Activated naive CD8-positive, alpha-beta T cell treated with anti-CD3 and anti-CD28 coated beads, Interleukin-2, amount 10 ng/mL, durations not matched to agents 7 days and 5 days (primary cell): ENCODE measurements at regions not wholly inside any gene's neighbourhood (a gene's known extent, or its start where the extent isn't known, plus 50 kb on each side); places are given as distances from the start of the nearest gene placed in this dataset.
"Not testable (repeated sequence)": the region's sequence is repeated elsewhere in the genome, so short reads cannot be mapped to it uniquely, and the experiment has no call there.

Source experiments
- ATAC-seq: fragments of 150-1000 bp; cut with Tn5 transposase; one replicate; pipeline ENCODE4 v1.10.0; 2021; ENCODE audit warnings: low read depth, moderate library complexity
- POLR2A ChIA-PET: fragments of 350-600 bp; sonication (Branson Sonifier 250); formaldehyde crosslinking; loops from one replicate; lab custom pipeline; 2021; ENCODE audit warnings: antibody characterized with exemption; lab: Charles Lee
- DNase-seq: peaks from one replicate; pipeline ENCODE4 v3.0.0; 2021
- H3K27ac Mint-ChIP-seq: one replicate; pipeline ENCODE4 v1.8.0; 2022; ENCODE audit warnings: mild to moderate bottlenecking, mixed read lengths
- H3K27me3 Mint-ChIP-seq: one replicate; pipeline ENCODE4 v1.8.0; 2022; ENCODE audit warnings: mild to moderate bottlenecking, moderate library complexity, mixed read lengths
- H3K36me3 Mint-ChIP-seq: one replicate; pipeline ENCODE4 v1.8.0; 2021; ENCODE audit warnings: mild to moderate bottlenecking, mixed read lengths
- H3K4me1 Mint-ChIP-seq: one replicate; pipeline ENCODE4 v1.8.0; 2021; ENCODE audit warnings: mixed read lengths
- H3K4me3 Mint-ChIP-seq: one replicate; pipeline ENCODE4 v1.8.0; 2022; ENCODE audit warnings: mild to moderate bottlenecking, moderate library complexity, mixed read lengths
- H3K9me3 Mint-ChIP-seq: one replicate; pipeline ENCODE4 v1.8.0; 2021; ENCODE audit warnings: mixed read lengths

DNA sequence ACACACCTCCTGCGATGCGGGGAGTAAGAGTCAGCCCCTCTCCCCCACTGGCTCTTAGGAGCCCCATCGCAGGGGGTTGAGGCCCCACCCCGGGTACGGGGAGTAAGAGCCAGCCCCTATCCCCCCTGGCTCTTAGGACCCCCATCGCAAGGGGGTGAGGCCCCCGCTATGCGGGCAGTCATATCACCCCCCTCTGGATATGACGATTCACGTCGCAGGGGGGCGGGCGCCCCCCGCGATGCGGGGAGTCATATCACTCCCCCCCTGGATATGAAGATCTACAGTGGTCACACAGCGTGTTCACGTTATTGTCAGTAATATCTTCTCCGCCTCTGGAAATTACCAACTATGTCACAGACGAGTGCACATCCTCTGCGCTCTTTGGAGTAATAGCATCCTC lies 61.1 kb downstream of the DEFB131A start:
- H3K36me3 Mint-ChIP-seq, DNase-seq, H3K4me1 Mint-ChIP-seq, H3K27ac Mint-ChIP-seq, POLR2A ChIA-PET, H3K27me3 Mint-ChIP-seq, H3K4me3 Mint-ChIP-seq, ATAC-seq, H3K9me3 Mint-ChIP-seq: not testable (repeated sequence)

DNA sequence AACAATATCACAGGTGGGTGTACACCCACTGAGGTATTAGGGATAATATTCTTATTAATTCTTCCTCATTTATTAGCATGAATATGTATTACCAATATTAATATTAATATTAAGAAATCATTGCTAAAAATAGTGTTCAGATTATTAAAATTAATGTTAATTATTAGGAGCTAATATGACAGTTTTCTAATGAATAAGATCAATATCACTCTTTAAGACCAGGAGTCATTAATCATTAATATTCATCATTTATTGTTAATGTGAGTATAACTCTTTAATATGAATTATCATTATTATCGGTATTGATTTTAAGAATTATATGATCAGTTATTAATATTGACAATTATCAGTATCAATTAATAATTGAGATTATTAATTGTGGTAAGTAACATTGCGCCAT lies 62.5 kb downstream of the DEFB131A start:
- ATAC-seq, H3K36me3 Mint-ChIP-seq, H3K27ac Mint-ChIP-seq, H3K27me3 Mint-ChIP-seq, POLR2A ChIA-PET, DNase-seq, H3K9me3 Mint-ChIP-seq, H3K4me1 Mint-ChIP-seq, H3K4me3 Mint-ChIP-seq: not testable (repeated sequence)

DNA sequence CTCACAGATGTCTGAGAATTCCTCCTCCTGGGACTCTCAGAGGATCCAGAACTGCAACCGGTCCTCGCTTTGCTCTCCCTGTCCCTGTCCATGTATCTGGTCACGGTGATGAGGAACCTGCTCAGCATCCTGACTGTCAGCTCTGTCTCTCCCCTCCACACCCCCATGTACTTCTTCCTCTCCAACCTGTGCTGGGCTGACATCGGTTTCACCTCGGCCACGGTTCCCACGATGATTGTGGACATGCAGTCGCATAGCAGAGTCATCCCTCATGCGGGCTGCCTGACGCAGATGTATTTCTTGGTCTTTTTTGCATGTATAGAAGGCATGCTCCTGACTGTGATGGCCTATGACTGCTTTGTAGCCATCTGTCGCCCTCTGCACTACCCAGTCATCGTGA lies 68.7 kb downstream of the DEFB131A start:
- DNase-seq, H3K4me1 Mint-ChIP-seq, H3K27me3 Mint-ChIP-seq, H3K27ac Mint-ChIP-seq, POLR2A ChIA-PET, H3K36me3 Mint-ChIP-seq, H3K9me3 Mint-ChIP-seq, ATAC-seq, H3K4me3 Mint-ChIP-seq: not testable (repeated sequence)

DNA sequence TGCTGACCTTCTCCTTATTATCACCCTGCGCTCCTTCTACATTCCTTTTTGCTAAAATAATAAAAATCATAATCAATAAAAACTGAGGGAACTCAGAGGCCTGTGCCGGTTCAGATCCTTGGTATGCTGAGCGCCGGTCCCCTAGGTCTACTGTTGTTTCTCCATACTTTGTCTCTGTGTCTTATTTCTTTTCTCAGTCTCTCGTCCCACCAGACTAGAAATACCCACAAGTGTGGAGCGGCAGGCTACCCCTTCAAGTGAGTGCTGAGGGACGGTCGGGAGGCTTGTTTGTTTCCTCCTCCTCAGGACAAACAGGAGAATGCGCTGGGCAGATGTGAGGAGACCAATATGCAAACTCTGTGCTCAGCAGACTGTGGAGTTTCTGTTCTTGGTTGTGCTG lies 75.4 kb downstream of the DEFB131A start:
- H3K4me1 Mint-ChIP-seq, H3K27ac Mint-ChIP-seq, DNase-seq, POLR2A ChIA-PET, H3K4me3 Mint-ChIP-seq, H3K27me3 Mint-ChIP-seq, ATAC-seq, H3K9me3 Mint-ChIP-seq, H3K36me3 Mint-ChIP-seq: not testable (repeated sequence)

DNA sequence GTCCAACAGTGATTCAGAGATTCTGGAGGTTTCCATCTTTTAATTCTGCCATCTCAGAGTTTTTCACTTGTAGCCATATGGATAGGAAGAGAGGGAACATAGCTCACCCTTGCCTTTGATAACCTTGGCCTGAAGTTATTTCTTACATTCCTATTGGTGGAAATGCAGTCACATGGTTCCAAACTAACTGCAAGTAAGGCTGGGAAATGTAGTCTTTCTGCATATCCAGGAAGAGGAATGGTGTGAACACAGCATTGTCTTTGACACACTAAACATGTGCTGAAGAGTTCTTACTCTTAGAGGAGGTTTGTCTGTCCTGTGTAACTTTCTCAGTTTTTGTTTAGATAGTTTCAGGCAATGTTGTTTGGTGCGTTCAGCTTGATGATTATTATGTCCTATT lies 78.7 kb downstream of the DEFB131A start:
- H3K27ac Mint-ChIP-seq, H3K36me3 Mint-ChIP-seq, H3K4me1 Mint-ChIP-seq, H3K9me3 Mint-ChIP-seq, H3K27me3 Mint-ChIP-seq, ATAC-seq, H3K4me3 Mint-ChIP-seq, DNase-seq, POLR2A ChIA-PET: not testable (repeated sequence)

DNA sequence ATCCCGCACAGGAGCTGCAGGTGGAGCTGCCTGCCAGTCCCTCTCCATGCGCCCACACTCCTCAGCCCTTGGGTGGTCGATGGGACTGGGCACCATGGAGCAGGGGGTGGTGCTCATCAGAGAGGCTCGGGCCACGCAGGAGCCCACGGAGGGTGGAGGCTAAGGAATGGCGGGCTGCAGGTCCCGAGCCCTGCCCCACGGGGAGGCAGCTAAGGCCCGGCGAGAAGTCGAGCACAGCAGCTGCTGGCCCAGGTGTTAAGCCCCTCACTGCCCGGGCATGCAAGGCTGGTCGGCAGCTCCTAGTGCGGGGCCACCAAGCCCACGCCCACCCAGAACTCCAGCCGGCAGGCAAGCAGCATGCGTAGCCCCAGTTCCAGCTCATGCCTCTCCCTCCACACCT lies 80.2 kb downstream of the DEFB131A start:
- POLR2A ChIA-PET, H3K9me3 Mint-ChIP-seq, H3K4me1 Mint-ChIP-seq, H3K4me3 Mint-ChIP-seq, H3K27me3 Mint-ChIP-seq, ATAC-seq, H3K27ac Mint-ChIP-seq, H3K36me3 Mint-ChIP-seq, DNase-seq: not testable (repeated sequence)

DNA sequence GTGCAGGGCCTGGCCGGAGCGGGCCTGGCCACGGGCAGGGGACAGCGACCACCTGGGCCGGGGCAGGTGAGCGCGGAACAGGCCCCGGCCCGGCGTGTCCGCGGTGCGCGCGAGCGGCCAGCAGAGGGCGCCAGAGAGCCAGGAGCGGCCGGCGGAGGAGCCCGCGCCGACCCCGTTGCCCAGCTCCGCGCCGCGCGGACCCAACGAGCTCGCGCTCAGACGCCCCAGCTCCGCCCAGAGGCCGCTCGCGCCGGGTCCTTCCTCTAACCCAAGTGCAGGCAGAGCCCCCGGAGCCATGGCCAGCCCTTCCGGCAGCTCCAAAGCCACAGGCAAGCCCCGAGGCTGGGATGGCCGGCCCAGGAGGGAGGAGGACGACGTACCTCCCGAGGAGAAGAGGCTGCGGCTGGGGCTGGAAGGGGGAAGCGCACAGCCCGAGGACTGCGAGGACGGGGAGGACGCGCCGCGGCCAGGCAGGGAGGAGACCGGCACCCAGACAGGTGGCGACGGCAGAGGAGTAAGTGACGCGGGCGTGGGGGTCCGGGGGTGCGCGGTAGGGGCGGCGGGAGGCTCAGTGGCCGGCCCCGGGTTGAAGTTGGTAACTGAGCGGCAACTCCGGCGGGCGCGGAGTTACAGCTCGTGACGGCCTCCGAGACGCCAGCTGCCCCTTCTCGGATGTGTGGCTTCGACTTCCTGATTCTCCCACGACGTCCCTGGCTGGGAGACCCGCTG lies 88.1 kb downstream of the DEFB131A start:
- H3K9me3 Mint-ChIP-seq, POLR2A ChIA-PET, H3K27ac Mint-ChIP-seq, H3K4me1 Mint-ChIP-seq, H3K36me3 Mint-ChIP-seq: not testable (repeated sequence)
- Mint-ChIP-seq H3K4me3 (peak overlapping the region; percentile 69), H3K27me3 (peaks cover 23% of the 10 kb centered on the region)
- peak; percentile 84 for DNase-seq
- peak; percentile 67 for ATAC-seq

DNA sequence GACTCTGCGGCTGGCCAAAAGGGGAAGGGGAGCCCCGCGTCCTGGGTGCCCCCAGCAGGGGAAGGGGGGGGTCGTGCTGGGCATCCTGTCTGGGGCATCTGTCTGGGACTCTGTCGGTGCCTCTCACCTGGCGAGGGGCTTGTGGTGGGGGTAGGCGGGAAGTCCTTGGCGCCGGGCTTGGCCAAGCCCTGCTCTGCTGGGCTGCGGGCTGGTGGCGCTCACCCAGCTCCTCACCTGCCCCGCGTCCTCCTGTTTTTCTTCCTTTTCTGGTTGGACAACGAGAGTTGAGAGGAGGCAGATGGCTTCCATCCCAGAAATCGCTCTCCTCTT lies 88.6 kb downstream of the DEFB131A start:
- H3K27ac Mint-ChIP-seq, DNase-seq, H3K36me3 Mint-ChIP-seq, H3K9me3 Mint-ChIP-seq, H3K4me1 Mint-ChIP-seq, ATAC-seq, POLR2A ChIA-PET: not testable (repeated sequence)
- Mint-ChIP-seq H3K27me3 (peaks cover 23% of the 10 kb centered on the region), H3K4me3 (peak overlapping the region; percentile 65)

DNA sequence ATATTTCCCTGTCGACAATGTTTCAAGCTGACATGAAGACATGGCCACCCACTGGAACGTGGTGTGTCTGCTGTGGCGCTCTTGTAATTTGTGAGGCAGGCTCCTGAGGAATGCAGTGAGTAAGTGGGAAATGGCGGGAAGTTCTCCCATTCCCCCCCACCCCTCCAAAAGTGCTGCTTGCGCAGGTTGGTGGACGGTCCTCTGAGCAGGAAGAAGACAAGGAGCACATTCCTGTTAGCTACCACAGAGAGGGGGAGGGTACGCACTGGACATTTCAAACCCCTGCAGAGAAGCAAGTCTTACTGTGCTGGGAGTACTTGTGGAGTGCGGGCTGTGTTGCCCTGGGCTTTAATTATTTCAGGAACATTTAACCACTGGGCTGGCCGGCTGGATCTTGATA lies 92.9 kb downstream of the DEFB131A start:
- DNase-seq, H3K27ac Mint-ChIP-seq, H3K4me1 Mint-ChIP-seq, POLR2A ChIA-PET, H3K4me3 Mint-ChIP-seq, ATAC-seq, H3K9me3 Mint-ChIP-seq, H3K36me3 Mint-ChIP-seq: not testable (repeated sequence)
- H3K27me3 Mint-ChIP-seq = peaks cover 13% of the 10 kb centered on the region

DNA sequence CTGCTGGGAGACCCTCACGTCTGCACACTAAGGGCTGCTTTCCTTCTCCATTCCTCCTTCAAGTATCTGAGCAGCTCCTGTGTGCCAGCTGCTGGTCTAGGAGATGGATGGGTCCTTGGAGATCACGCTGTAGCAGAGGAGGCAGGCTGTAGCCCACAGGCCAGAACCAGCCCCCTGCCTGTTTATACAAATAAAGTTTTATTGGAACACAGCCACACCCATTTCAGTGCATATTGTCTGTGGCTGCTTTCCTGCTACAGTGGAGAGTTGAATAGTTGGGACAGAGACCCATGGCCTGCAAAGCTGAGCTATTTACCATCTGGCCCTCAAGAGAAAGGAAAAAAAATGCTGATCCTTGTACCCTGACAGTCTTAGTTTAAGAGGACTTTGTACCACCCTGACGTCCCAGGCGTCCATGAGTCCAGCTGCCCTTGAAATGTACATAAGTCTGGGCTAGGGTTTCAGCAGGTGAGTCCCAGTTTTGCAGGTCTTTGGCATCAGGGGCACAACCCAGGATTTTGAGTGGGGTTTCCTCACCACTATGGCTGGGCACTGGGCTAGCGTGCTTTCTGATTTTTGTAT lies 95.8 kb downstream of the DEFB131A start:
- H3K27ac Mint-ChIP-seq, H3K36me3 Mint-ChIP-seq, DNase-seq, ATAC-seq, H3K4me1 Mint-ChIP-seq, H3K27me3 Mint-ChIP-seq, H3K9me3 Mint-ChIP-seq, POLR2A ChIA-PET, H3K4me3 Mint-ChIP-seq: not testable (repeated sequence)

DNA sequence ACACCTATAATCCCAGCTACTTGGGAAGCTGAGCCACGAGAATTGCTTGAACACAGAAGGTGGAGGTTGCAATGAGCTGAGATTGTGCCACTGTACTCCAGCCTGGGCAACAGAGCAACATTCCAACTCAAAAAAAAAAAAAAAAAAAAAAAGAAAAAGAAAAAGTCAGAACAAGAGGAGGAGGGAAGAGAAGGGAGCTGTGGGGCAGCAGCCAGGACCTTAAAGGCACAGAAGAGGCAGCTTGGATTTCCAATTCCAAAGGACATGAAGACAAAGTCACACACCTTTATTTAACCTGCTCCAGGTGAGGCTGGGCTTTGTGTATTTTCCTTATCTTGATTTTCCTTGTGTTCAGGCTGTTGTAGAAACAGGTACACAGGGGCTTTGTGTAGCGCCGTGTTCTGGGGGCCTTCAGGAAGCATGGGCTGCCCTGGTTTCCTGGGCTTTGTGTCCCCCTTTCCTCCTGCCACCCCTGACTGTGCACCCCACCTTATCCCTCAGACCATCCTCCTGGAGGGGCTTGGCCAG lies 97.2 kb downstream of the DEFB131A start:
- H3K27me3 Mint-ChIP-seq, DNase-seq, H3K4me3 Mint-ChIP-seq, POLR2A ChIA-PET, ATAC-seq, H3K9me3 Mint-ChIP-seq, H3K36me3 Mint-ChIP-seq, H3K4me1 Mint-ChIP-seq, H3K27ac Mint-ChIP-seq: not testable (repeated sequence)

DNA sequence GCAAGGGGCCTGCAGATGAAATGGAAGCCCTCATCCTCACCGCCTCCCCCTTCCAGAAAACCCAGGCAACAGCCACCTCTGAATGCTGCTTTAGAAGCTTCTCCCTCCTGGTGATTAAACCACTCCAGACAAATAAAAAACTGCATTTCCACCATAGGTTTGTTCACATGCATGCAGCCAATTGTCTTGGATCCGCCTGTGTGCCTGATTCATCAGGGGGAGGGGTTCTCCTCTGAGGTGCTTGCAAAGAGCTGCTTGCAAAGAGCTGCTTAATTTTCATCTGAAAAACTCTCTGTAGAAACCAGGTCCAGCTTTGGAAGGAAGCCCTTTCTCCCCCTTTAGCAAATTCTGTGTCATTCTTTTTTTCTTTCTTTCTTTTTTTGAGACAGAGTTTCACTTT lies 100.6 kb downstream of the DEFB131A start:
- H3K27me3 Mint-ChIP-seq, POLR2A ChIA-PET, DNase-seq, ATAC-seq, H3K36me3 Mint-ChIP-seq, H3K9me3 Mint-ChIP-seq, H3K27ac Mint-ChIP-seq, H3K4me1 Mint-ChIP-seq, H3K4me3 Mint-ChIP-seq: not testable (repeated sequence)

DNA sequence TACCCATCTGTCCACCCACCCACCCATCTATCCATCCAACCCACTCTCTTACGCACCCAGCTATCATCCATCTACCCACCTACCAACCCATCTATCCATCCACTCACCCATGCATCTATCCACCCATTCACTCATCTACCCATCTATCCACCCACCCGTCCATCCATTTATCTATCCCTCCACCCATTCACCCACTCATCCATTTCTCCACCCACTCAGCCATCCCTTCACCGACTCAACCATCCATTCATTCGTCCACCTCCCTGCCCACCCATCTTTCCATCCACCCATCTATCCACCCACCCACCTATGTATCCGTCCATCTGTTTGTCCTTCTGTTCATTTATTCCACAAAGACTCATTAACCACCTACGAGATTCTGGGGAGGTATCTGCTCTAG lies 103.3 kb downstream of the DEFB131A start:
- H3K4me1 Mint-ChIP-seq, DNase-seq, POLR2A ChIA-PET, H3K9me3 Mint-ChIP-seq, H3K4me3 Mint-ChIP-seq, ATAC-seq, H3K27ac Mint-ChIP-seq, H3K27me3 Mint-ChIP-seq, H3K36me3 Mint-ChIP-seq: not testable (repeated sequence)

DNA sequence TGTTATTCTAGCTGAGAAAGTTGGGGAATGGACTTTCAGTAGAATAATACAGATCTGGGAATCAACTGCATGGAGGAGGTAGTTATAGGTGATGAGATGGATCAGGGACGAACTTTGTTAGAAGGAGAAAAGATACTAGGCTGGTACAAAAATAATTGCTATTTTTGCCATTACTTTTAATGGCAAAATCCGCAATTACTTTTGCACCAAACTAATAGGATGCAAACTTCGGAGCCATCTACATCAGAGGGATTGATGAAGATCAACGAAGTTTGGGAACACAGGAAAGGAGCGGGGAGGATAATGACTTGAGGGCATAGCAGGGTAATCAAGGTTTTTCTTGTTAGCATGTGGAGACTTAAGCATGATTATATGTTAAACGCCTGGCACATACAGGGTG lies 111.9 kb downstream of the DEFB131A start:
- ATAC-seq, DNase-seq, H3K4me1 Mint-ChIP-seq, H3K36me3 Mint-ChIP-seq, POLR2A ChIA-PET, H3K27ac Mint-ChIP-seq, H3K4me3 Mint-ChIP-seq, H3K9me3 Mint-ChIP-seq, H3K27me3 Mint-ChIP-seq: not testable (repeated sequence)
